ENCODE measurements at regions not wholly inside any gene's neighbourhood (a gene's known extent, or its start where the extent isn't known, plus 50 kb on each side); places are given as distances from the start of the nearest gene placed in this dataset.
"Not testable (repeated sequence)": the region's sequence is repeated elsewhere in the genome, so short reads cannot be mapped to it uniquely, and the experiment has no call there.

DNA sequence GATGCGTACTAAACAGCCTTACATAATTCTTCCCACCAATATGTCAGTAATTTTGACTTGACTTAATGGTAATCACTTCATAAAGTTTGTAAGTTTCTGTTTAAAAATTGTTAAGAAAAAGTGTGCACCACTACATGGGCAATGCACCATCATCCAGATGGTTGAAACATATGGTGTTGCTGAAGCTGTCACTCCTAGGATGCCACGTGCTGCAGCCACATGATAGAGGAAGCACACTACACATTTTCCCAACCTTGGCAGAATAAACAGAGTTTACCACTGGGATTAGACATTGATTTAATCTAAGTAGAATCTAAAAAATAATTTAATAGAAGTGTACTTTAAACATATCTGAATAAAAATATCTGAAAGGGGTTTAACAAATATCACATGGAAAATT lies 1209.9 kb downstream of the NSUN3 start:
- peak; percentile 47 for DNase-seq (ENCODE audit: low spot score)

DNA sequence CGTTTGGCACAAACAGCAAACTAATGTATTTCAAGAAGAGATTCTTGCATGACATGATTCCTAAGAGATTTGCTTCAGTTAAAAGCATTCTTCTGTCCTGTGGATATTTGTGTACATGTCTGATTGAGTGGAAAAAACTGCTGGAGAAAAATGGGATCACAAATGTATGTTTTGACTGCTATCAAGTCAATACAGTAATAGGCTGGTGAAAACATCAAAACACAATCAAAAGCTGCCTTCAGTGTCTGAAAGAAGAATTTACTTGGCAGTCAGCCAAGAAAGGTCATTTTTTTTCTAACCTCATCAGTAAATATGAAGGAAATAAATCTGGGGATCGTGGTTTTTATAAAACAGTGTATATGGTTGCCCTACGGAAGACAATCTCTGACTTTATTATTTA lies 1214.8 kb downstream of the NSUN3 start:
- DNase-seq (ENCODE audit: low spot score), result no peak

DNA sequence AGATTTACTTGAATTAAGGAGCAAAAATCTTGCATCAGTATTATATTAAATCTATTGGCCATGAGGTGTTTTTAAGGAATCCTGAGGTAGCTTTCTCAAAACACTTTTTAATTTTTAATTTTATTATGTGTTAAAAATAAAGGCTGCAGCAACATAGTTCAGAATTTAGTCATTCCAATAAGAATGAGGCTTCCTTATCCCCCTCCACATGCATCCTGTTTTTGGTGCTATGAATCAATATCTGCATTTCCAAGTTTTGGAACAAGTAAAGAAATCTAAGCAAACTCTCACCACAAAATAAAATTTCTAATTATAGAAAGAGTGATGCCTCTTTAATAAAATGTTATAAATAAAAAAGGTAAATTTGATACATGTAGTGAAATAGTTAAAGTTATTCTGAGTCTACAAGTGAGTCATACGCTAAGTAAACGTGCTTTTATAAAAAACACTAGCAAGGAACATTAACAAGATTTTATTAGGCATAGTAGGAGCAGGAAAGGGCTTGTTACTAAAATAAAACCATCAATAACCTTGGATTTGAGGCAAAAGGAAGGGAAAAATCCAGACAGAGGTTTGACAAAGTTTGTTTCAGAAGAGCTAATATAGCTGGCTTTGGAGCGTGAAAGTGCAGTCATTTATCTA lies 1218.0 kb downstream of the NSUN3 start:
- no peak for DNase-seq (ENCODE audit: low spot score)

DNA sequence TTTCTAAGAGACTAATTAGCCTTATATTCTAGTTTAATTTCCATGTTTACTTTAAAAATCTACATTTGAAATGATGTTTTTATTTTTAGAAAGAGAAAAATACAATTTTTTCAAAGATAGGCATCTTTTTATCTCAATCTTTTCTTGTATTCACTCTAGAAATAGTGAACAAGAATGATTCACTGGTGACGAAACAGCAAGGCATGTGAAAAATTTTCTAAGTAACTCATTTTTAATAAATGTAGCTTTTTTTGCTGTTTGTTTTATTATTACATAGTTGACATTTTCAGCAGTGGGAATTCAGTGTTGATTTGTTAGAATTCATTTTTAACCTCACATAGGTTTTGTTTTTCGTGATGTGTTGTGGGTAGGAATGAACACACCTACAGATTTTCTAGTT lies 1226.4 kb downstream of the NSUN3 start:
- DNase-seq (ENCODE audit: low spot score), result no peak

DNA sequence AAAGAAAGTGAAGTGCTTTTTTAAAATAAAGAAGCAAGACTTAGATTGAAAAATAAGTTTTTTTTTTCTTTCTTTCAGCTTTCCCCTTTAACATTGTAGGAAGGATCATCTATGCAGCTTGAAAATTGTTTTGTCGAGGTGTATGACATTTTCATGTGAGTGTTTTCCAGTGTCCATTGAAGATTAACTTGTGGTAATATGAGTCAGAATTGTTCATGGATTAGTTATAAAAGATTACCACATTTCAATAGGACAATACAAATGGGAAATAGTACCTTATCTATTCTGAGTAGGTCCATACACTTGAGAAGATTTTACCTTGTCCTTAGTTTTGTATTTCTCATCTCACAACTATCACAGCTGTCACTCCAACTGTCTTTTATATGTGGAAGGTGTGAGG lies 1234.7 kb downstream of the NSUN3 start:
- no peak for DNase-seq (ENCODE audit: low spot score)

DNA sequence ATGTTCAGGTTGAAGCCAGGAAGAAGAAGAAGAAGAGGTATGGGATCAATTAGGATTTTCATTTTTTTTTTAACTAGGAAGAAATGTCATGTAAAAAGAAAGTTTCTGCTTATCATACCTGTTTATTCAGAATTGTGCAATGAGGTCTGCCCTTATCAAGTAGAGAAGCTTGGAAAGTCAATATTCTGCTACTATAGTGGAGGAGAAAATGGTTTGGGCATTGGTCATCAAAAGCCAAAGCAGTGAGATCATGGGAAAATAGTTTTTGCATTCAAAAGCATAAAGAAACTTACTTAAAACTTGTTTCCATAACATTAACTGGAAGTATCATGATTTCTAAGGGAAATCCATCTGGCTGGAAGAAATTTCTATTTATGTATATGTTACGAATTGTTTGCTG lies 1239.2 kb downstream of the NSUN3 start:
- DNase-seq (ENCODE audit: low spot score), result no peak

DNA sequence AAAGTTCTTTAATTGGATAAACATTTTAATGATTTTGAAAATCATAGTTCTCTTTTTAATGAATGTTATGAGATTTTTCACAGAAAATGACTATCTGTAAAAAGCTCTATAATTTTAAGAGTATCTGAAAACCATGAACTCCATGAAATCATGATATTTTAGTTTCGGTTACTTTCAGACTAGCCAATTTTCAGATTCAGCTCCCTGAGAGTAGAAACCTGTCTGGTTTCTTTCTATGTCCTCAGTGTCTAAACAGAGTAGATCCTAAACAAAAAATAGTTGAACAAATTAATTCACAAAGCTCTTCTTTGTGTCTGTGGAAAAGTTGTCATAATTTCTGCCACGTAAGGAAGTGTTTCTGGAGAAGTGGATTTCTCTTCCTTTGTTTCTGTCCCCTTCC lies 1247.7 kb downstream of the NSUN3 start:
- no peak for DNase-seq (ENCODE audit: low spot score)

DNA sequence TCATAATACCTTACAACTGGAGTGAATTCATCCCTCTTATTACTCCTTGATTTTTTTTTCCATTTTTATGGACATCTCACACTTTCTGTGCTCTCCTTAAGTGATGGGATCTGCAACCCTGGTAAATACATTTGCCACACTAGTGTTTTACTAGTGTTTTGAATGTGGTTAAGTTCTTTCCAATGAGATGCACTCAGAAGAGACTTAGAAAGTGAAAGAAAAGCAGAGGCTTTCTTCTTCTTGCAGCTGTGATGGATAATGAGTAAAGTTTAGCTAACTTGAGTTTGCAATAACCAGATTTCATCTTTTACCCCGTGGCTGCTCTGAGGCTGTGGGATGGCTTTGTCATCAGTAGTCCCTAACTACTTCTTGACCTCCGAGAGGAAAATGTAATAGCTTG lies 1248.4 kb downstream of the NSUN3 start:
- no peak for DNase-seq (ENCODE audit: low spot score)

DNA sequence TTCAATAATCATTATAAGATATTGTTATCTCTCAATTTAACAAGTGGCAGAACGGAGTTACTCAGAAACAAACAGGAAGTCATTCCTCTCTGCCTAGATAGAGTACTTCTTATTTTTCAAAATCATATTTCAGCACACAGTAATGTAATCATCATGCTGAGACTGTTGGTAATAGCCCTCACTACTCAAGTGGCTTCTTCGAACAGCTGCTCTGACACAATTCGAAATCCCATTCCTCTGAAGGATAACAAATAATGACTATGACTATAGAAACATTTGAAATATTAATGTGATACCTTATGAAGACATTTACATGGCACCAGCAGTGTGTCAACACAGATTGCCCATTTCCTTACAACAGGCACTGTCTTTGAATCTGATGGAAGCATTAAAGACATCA lies 1249.8 kb downstream of the NSUN3 start:
- no peak for DNase-seq (ENCODE audit: low spot score)

DNA sequence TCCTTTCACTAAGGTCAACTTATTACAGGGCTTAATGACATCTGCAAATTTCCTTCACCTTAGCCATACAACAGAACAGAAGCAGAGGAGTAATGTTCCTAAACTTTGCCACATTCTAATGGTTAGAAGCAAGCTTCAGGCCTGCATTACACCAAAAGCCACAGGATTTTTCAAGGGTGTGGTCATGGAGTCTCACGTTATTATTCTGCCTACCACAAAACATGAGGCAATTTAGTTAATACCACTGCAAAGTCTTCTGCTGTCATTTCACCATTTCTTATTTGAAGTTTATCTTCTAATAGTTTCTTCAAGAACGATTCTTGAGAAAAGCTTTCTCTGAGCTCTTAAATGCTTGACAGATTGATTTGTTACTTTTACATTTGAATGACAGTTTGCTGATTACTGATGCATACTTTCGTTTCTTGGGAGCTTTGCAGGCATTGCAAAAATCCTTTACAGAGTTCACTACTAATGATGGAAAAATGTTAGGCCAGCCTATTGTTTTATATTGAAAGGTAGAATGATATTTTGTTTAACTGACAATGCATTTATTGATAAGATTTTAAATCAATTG lies 1257.1 kb downstream of the NSUN3 start:
- DNase-seq (ENCODE audit: low spot score), result no peak

DNA sequence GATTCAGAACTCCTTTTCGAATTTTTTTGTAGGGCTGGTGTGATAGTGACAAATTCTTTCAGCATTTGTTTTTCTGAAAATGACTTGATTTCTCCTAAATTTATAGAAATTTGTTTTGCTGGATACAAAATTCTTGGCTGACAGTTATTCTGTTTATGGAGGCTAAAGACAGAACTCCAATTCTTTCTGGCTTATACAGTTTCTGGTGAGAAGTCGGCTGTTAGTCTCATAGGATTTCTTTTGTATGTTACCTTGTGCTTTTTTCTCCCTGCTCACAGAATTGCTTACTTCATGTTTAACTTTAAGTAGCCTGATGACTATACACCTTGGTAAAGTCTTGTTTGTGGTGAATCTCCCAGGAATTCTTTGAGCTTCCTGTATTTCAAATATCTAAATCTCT lies 1264.6 kb downstream of the NSUN3 start:
- no peak for DNase-seq (ENCODE audit: low spot score)

DNA sequence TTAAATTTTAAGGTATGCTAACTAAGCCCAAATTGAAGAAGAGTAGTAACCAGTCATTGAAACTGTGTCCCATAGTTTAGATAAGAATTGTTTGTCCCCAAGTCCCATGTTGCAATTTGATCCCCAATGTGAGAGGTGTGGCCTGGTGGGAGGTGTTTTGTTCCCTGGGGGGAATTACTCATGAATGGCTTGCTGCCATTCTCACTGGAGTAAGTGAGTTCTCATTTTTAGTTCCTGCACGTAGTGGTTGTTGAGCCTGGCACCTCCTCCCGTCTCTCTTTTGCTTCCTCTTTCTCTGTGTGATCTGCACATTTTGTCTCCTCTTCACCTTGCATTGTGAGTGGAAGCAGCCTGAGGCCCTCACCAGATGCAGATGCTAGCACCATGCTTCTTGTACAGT lies 1271.0 kb downstream of the NSUN3 start:
- no peak for DNase-seq (ENCODE audit: low spot score)

DNA sequence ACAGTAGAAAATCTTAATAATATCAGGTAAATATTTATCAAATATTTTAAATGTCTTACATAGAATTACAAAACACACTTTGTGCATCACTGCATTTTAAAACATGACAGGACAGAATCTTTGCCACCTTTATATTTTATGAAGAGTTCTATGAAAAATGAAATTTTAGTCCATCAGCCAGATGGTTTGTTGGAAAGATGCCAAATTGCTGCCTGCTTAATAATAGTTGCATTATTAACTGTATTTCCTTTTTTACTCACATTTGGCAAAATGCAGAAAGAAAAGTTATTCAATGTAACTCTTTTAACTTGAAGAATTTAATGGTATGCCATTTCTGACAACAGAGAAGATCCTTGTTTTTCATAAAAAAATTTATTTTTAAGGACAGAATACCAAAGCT lies 1271.6 kb downstream of the NSUN3 start:
- no peak for DNase-seq (ENCODE audit: low spot score)

DNA sequence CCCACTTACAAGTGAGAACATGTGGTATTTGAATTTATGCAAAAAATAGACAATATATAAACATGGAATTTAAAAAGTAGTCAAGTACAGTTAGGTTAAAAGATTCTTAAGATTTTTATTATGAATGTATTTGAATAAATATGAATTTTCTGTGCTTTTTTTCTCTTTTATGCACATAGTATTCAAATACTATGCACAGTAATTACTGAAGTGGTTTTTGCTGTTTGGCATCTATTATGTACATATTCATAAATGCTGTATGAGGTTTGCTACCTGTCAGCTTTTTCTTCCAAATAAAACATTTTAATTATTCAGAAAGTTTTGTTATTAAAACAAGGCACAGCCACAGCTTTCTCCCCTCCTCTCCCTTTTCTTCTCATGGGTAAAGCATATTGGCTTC lies 1272.7 kb downstream of the NSUN3 start:
- DNase-seq (ENCODE audit: low spot score), result no peak

DNA sequence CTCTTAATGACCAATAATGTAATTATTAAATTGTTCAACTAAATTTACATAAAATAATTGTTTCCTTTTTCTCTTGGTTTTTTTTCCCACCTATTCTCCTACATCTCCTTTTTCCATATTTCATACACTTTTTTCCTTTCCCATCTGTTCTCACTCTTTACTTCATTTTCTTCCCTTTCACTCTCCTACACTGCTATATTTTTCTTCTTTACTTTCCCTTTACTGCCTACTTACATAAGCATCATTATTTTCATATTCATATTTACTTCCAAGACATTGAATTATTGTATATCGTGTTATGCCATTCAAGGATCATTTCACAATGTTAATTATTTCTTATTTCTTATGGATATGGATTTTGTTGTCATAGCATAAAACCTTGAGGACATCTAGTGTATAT lies 1275.6 kb downstream of the NSUN3 start:
- DNase-seq (ENCODE audit: low spot score), result no peak

DNA sequence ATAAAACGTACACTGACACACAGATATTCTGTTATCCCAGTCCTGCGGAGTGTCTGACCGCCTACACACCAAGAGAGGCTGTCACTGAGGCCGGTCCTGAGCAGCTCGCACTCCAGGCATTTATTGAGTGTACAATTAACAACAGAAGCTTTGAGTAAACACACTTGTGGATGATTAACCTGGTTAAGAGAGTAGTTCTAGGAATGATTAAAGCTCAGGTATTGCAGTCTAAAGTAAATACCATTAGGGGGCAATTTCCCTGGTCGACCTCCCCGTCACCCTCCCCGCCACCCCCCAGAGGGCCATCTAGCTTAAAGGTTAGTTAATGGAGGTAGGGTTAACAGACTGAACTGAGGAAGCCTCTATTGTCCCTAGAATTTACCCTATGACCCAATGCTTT lies 1278.5 kb downstream of the NSUN3 start:
- DNase-seq (ENCODE audit: low spot score), result no peak

DNA sequence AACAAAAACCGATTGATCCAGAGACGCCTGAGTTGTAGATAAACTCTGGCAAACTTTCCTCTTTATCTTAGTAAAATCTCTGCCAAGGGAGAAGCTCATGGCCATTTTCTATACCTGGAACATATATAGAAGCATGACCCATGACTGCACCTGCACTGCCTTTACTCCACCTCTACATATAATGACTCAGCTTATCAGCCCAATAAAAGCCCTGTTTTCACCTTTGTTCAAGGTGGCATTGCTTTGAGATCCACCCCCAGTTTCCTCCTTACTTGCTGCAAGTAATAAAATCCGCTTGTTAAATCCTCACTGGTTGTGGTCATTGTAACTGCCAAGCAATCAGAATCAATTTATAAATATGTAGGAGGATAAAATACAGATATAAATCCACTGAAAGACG lies 1280.4 kb downstream of the NSUN3 start:
- DNase-seq (ENCODE audit: low spot score), result no peak

DNA sequence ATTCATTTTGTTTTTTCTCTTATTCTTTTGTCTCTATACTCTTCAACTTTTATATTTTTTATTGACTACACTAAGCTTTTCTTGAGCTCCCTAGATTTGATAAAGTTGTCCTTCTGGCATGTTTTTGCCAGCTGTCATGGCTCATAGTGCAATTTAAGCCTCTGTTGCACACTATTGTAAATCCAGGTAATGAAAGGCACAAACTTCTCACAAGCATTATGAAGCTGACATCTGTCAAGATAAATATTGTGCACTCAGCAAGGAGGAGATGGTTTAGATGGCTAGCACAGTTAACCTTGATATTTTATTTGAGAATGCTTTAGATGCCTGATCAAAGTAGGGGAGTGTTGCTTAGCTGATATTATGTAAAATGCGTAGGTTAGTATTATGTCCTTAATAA lies 1280.9 kb downstream of the NSUN3 start:
- DNase-seq (ENCODE audit: low spot score), result no peak

DNA sequence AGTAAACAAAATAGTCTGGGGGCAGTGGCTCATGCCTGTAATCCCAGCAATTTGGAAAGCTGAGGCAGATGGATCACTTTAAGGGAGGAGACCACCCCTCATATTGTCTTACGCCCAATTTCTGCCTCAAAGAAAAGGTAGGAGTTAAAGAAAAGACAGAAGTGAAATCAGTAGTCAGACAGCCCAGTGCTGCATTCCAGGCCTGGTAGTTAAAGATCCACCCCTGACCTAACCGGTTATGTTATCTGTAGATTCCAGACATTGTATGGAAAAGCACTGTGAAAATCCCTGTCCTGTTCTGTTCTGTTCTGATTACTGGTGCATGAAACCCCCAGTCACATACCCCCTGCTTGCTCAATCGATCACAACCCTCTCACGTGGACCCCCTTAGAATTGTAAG lies 1285.1 kb downstream of the NSUN3 start:
- not testable (repeated sequence) for DNase-seq (ENCODE audit: low spot score)

DNA sequence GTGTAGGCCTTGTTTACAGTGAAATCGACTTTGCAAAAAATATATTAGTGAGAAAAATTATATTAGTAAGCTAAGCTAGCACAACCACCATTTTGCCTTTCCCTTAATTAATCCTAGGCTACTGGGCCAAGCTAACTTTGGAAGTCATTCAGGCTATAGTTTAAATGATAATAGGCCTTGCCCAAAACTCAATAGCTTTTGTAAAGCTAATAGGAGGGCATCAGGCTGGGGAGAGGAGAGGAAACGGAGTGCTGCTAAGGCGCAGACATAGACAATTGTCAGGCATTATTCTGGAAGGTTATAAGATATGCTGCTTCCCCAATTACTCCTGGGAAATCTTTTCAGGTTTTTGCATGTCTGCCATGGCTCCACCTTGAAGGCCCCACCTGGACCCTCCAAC lies 1286.0 kb downstream of the NSUN3 start:
- DNase-seq (ENCODE audit: low spot score), result no peak

DNA sequence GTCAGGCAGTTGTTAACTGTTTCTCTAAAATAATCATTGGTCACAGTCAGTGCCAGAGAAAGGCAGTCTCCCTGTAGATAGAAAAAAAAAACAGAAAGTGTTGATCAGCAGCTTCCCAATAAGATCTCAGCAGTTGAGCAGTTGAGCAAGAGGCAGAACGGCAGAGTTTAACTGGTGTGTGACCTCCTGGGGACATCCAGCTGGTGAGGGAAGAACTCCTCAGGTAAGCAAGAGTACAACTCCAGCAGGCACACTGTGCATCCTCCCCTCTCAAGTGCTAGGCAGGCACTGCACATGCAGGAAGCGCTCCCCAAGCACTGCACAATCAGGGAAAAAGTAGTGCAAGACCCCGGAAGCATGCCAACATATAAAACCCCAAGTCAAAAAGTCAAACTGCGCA lies 1287.2 kb downstream of the NSUN3 start:
- no peak for DNase-seq (ENCODE audit: low spot score)

DNA sequence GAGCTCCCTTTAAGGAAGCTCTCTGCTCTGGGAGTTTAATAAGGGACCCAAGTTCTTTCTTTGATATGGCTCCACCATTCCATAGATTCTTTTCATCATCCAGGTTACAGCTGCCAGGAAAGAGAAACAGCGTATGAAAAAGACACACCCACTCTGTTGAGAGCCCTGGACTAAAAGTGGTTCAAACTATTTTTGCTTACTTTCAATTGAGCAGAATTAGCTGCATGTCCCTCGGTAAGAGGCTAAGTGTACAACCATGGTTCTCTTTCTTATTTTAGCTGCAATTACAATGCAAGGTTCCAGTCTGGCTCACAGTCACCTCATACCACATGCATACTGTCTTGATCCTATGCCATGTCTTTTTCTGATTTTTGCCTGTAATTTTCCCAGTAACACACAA lies 1288.3 kb downstream of the NSUN3 start:
- DNase-seq (ENCODE audit: low spot score), result no peak

DNA sequence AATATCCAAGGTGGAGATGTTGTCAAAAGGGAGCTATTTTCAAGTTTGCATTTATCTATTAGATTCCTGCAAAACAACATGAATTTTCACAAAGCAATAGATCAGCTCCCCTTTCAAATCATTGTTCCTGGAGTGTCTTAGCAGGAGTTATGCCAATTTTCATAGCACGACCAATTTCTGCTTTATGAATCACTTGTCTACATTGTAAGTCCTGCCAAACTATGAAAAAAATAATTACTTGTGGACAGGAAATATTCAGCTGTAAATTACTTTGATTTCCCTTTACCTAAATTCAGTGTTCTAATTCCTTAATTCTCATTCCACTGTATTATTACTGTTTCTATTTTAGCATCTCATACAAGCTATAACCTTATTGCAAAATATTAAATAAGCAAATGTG lies 1289.6 kb downstream of the NSUN3 start:
- no peak for DNase-seq (ENCODE audit: low spot score)

DNA sequence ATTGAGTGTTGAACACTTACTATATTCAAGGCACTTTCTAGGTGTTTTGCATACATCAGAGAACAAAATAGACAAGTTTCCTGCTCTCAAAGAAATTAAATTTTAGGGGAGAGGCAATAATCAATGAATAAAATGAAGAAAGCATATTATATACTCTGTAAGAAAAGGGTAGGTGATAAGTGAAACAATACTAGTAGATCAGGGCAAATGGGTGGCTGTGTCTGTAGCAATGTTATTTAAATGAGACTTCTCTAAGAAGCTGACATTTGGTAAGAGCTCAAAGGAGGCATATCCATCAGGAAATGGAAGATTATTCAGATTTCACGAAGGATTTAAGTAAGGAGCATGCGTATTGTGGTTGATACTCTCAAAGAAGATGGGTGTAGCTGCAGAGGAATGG lies 1291.6 kb downstream of the NSUN3 start:
- DNase-seq (ENCODE audit: low spot score), result no peak

Data from D341Med (cell line).